ENCODE measurements at regions not wholly inside any gene's neighbourhood (a gene's known extent, or its start where the extent isn't known, plus 50 kb on each side); places are given as distances from the start of the nearest gene placed in this dataset.

- Histone ChIP-seq H2AFZ (ENCODE audit: low read depth, low read length) (no peak overlapping the region), H3K4me2 (ENCODE audit: insufficient read depth, low read length) (no peak overlapping the region), H3K9me3 (replicated peaks; ENCODE audit: control insufficient read depth, insufficient read depth, low read depth, low read length) (no peaks in the 10 kb centered on the region), H3K27me3 (ENCODE audit: control insufficient read depth in 2 of 2, insufficient read depth in 2 of 2, low read length in 2 of 2) (no peaks in the 10 kb centered on the region), H3K9ac (ENCODE audit: insufficient read depth in 1 of 2, low read depth in 2 of 2, low read length in 2 of 2) (no peak overlapping the region), H3K27ac (ENCODE audit: extremely low read depth, low read depth, low read length) (no peak overlapping the region), H3K9me1 (ENCODE audit: control insufficient read depth, insufficient read depth, low read length) (no peaks in the 10 kb centered on the region), H3K36me3 (ENCODE audit: control insufficient read depth, insufficient read depth, low read length) (no peaks in the 10 kb centered on the region), H4K20me1 (replicated peaks; ENCODE audit: control insufficient read depth, insufficient read depth, low read length) (no peaks in the 10 kb centered on the region), H3K79me2 (ENCODE audit: control insufficient read depth, insufficient read depth, low read length) (no peaks in the 10 kb centered on the region), H3K4me3 (no peak overlapping the region), H3K4me1 (replicated peaks in 1 of 2; ENCODE audit: control insufficient read depth in 2 of 2, insufficient read depth in 2 of 2, low read length in 2 of 2) (no peaks in the 10 kb centered on the region)
- no peak for ATAC-seq
- no peak for FAIRE-seq
- ChIA-PET POLR2A (no interaction called here), CTCF (ENCODE audit: low intra/inter-chr PET ratio) (no interaction called here)
- no peak for DNase-seq (ENCODE audit: extremely low read depth in 1 of 4, low spot score in 3 of 4)
- BruUV-seq (replicated peaks): no TSS peak
- TF ChIP-seq ZNF232 (CRISPR knock-in tag; IDR thresholded peaks at IDR 0.05) (no peak), HINFP (tag; conservative IDR thresholded peaks at IDR 0.05; ENCODE audit: low read depth) (no peak), PRMT5 (CRISPR knock-in tag; IDR thresholded peaks at IDR 0.05) (no peak), SAP30 (IDR thresholded peaks at IDR 0.05; ENCODE audit: borderline replicate concordance, insufficient read depth, low read depth, low read length, poor library complexity, severe bottlenecking) (no peak), SIN3A (IDR thresholded peaks at IDR 0.05; ENCODE audit: borderline replicate concordance in 2 of 2, control insufficient read depth in 1 of 2, low read depth in 2 of 2, low read length in 2 of 2) (no peak), UBTF (IDR thresholded peaks at IDR 0.05; ENCODE audit: borderline replicate concordance in 1 of 2, low read depth in 2 of 2, low read length in 2 of 2) (no peak), BDP1 (IDR thresholded peaks at IDR 0.05; ENCODE audit: insufficient read depth, insufficient read length) (no peak), KHSRP (IDR thresholded peaks at IDR 0.05) (no peak), ZNF280B (CRISPR knock-in tag; IDR thresholded peaks at IDR 0.05) (no peak), CBFB (CRISPR knock-in tag; IDR thresholded peaks at IDR 0.05) (no peak), RBM25 (IDR thresholded peaks at IDR 0.05; ENCODE audit: low read depth, low read length, severe bottlenecking) (no peak), EHMT2 (IDR thresholded peaks at IDR 0.05) (no peak), KDM4B (IDR thresholded peaks at IDR 0.05; ENCODE audit: borderline replicate concordance in 2 of 2, low read depth in 1 of 2) (no peak), ZNF785 (CRISPR knock-in tag; IDR thresholded peaks at IDR 0.05) (no peak), ZNF12 (CRISPR knock-in tag; IDR thresholded peaks at IDR 0.05) (no peak), NFRKB (IDR thresholded peaks at IDR 0.05; ENCODE audit: low read depth) (no peak)
- in situ Hi-C loops (cut with MboI): no loop called here
- intact Hi-C loops (cut with micrococcal nuclease): no loop called here
- WGBS (ENCODE audit: insufficient coverage, low coverage, missing lambda C conversion rate): under 1% methylated on average over 17 of the region's 17 CpGs
These were observed 650.3 kb downstream of the CCDC171 start for GRCh38 chr9:16202914-16203728.

Measured in K562 (cell line).